Ishikawa (cell line): ENCODE measurements at regions not wholly inside any gene's neighbourhood (a gene's known extent, or its start where the extent isn't known, plus 50 kb on each side); places are given as distances from the start of the nearest gene placed in this dataset.

Experiments used
- CEBPB ChIP-seq: IDR thresholded peaks from 2 replicates; pipeline ENCODE4 v1.6.1; 2012
- CREB1 ChIP-seq: IDR thresholded peaks from 2 replicates; pipeline ENCODE4 v1.6.1; 2012; ENCODE audit warnings: low read depth
- EGR1 ChIP-seq: IDR thresholded peaks from 2 replicates; pipeline ENCODE4 v1.6.1; 2012
- EP300 ChIP-seq: IDR thresholded peaks from 2 replicates; pipeline ENCODE4 v1.6.1; 2012; ENCODE audit warnings: borderline replicate concordance
- FOXM1 ChIP-seq: IDR thresholded peaks from 2 replicates; pipeline ENCODE4 v1.6.1; 2012; ENCODE audit warnings: low read depth, borderline replicate concordance
- MAX ChIP-seq: IDR thresholded peaks from 2 replicates; pipeline ENCODE4 v1.6.1; 2012
- NFIC ChIP-seq: IDR thresholded peaks from 2 replicates; pipeline ENCODE4 v1.6.1; 2012
- RAD21 ChIP-seq: IDR thresholded peaks from 2 replicates; pipeline ENCODE4 v1.6.1; 2012; ENCODE audit warnings: low read depth
- TAF1 ChIP-seq: IDR thresholded peaks from 2 replicates; pipeline ENCODE4 v1.6.1; 2012; ENCODE audit warnings: low read depth, mild to moderate bottlenecking
- TCF12 ChIP-seq: IDR thresholded peaks from 2 replicates; pipeline ENCODE4 v1.6.1; 2012; ENCODE audit warnings: low read depth
- TEAD4 ChIP-seq: IDR thresholded peaks from 2 replicates; pipeline ENCODE4 v1.6.1; 2012
- YY1 ChIP-seq: IDR thresholded peaks from 2 replicates; pipeline ENCODE4 v1.6.1; 2012; ENCODE audit warnings: low read depth
- ZBTB7A ChIP-seq: IDR thresholded peaks from 2 replicates; pipeline ENCODE4 v1.6.1; 2012; ENCODE audit warnings: low read depth
- TF ChIP-seq, protein P1 (sequence below): IDR thresholded peaks from 2 replicates; pipeline ENCODE4 v1.6.1; 2012; ENCODE audit warnings: low read depth, mild to moderate bottlenecking
- TF ChIP-seq, protein P2 (sequence below): IDR thresholded peaks from 2 replicates; pipeline ENCODE4 v1.6.1; 2012

- TF ChIP-seq TEAD4 (no peak), CEBPB (no peak), EP300 (no peak), CREB1 (no peak), RAD21 (no peak), TCF12 (no peak), FOXM1 (no peak), EGR1 (no peak), MAX (no peak), NFIC (no peak), YY1 (no peak)
- TF ChIP-seq, protein P1, sequence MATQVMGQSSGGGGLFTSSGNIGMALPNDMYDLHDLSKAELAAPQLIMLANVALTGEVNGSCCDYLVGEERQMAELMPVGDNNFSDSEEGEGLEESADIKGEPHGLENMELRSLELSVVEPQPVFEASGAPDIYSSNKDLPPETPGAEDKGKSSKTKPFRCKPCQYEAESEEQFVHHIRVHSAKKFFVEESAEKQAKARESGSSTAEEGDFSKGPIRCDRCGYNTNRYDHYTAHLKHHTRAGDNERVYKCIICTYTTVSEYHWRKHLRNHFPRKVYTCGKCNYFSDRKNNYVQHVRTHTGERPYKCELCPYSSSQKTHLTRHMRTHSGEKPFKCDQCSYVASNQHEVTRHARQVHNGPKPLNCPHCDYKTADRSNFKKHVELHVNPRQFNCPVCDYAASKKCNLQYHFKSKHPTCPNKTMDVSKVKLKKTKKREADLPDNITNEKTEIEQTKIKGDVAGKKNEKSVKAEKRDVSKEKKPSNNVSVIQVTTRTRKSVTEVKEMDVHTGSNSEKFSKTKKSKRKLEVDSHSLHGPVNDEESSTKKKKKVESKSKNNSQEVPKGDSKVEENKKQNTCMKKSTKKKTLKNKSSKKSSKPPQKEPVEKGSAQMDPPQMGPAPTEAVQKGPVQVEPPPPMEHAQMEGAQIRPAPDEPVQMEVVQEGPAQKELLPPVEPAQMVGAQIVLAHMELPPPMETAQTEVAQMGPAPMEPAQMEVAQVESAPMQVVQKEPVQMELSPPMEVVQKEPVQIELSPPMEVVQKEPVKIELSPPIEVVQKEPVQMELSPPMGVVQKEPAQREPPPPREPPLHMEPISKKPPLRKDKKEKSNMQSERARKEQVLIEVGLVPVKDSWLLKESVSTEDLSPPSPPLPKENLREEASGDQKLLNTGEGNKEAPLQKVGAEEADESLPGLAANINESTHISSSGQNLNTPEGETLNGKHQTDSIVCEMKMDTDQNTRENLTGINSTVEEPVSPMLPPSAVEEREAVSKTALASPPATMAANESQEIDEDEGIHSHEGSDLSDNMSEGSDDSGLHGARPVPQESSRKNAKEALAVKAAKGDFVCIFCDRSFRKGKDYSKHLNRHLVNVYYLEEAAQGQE, result no peak
- TF ChIP-seq, protein P2, sequence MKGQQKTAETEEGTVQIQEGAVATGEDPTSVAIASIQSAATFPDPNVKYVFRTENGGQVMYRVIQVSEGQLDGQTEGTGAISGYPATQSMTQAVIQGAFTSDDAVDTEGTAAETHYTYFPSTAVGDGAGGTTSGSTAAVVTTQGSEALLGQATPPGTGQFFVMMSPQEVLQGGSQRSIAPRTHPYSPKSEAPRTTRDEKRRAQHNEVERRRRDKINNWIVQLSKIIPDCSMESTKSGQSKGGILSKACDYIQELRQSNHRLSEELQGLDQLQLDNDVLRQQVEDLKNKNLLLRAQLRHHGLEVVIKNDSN, result no peak
These were observed 214.5 kb downstream of the AUH start for GRCh38 chr9:91147079-91147708.

DNA sequence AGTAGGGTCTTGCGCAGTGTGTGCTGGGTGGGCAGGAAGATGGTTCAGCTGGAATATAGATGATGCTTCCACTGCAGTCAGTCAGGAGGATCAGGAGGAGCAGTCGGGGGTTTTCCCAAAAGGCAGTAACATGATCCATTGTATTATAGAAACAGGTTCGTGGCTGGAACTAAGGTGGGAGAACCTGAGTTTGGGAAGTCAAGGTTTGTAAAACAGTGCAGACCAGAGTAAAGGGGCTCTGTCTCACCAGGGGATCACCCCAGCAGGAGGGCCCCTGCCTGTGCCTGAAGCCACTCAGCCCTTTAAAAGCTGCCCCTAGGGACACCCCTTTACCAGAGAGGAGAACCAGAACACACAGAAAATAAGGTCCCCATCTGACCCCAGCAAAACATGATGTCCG lies 213.4 kb downstream of the AUH start:
- TF ChIP-seq, protein P2, result no peak
- TF ChIP-seq TAF1, result no peak
- TF ChIP-seq YY1, result no peak
- no peak for TF ChIP-seq TEAD4
- no peak for TF ChIP-seq FOXM1
- no peak for TF ChIP-seq CEBPB
- no peak for TF ChIP-seq ZBTB7A
- TF ChIP-seq RAD21, result no peak
- TF ChIP-seq EP300, result no peak
- no peak for TF ChIP-seq EGR1
- no peak for TF ChIP-seq NFIC
- no peak for TF ChIP-seq TCF12
- no peak for TF ChIP-seq MAX
- TF ChIP-seq, protein P1, result no peak
- no peak for TF ChIP-seq CREB1

GRCh38 chr9:91150273-91150997 lies 211.3 kb downstream of the AUH start:
- TF ChIP-seq ZBTB7A (no peak), TAF1 (no peak), EGR1 (no peak)

DNA sequence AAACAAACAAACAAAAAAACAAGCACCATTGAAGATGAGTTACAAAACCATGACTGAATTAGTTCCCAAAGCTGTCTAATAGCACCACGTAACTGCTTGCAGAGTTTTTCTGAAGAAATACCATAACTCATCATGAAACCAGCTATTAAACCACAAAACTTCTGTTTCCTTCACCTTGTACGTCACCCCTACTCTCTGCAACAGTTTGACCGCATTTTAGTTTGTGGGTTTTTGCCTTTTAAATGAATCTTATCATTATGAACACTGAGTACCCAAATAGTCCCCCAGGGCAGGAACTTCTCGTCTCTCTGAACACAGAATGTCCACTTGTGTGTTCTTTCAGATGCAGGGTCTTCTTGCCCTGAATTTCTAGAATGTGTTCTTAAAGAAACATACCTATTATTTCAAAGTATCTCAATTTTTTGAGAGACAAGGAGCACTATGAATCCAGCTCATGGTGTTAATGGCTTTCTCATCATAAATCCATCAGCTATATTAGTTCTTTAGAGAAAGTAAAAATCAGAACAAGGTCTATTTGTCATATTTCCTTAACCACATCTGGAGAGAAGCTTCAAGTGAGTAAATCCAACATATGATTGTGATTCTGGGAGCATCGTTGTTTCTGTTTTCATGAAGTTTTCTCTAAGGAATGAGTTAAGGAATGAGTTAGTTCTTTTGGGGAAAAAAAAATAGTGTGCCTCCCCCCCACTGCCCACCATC lies 210.6 kb downstream of the AUH start:
- TF ChIP-seq MAX, result no peak
- no peak for TF ChIP-seq EGR1
- TF ChIP-seq, protein P1, result no peak
- no peak for TF ChIP-seq TEAD4
- no peak for TF ChIP-seq YY1
- TF ChIP-seq TCF12, result no peak
- TF ChIP-seq CREB1, result no peak
- TF ChIP-seq EP300, result no peak
- no peak for TF ChIP-seq ZBTB7A
- no peak for TF ChIP-seq CEBPB
- TF ChIP-seq FOXM1, result no peak
- TF ChIP-seq TAF1, result no peak
- TF ChIP-seq, protein P2, result no peak
- no peak for TF ChIP-seq NFIC
- TF ChIP-seq RAD21, result no peak
